Mucosa of rectum (tissue), 2 donors: ENCODE measurements at regions not wholly inside any gene's neighbourhood (a gene's known extent, or its start where the extent isn't known, plus 50 kb on each side); places are given as distances from the start of the nearest gene placed in this dataset.

ENCODE experiments used
- H3K27ac ChIP-seq, 2 donors: one replicate each; pipeline ENCODE4 v1.7.0; 2013; ENCODE audit warnings: inconsistent platforms in 2 of 2, low read depth in 2 of 2, low read length in 2 of 2
- H3K27me3 ChIP-seq, 2 donors: one replicate each; pipeline ENCODE4 v1.7.0; 2013; ENCODE audit warnings: low read length in 2 of 2; ENCODE audit not compliant: control insufficient read depth in 2 of 2, insufficient read depth in 2 of 2
- H3K36me3 ChIP-seq, 2 donors: one replicate each; pipeline ENCODE4 v1.7.0; 2013; ENCODE audit warnings: low read length in 2 of 2; ENCODE audit not compliant: control insufficient read depth in 2 of 2, insufficient read depth in 2 of 2
- H3K4me1 ChIP-seq, 2 donors: one replicate each; pipeline ENCODE4 v1.7.0; 2013; ENCODE audit warnings: low read length in 2 of 2, mild to moderate bottlenecking in 1 of 2; ENCODE audit not compliant: control insufficient read depth in 2 of 2, insufficient read depth in 2 of 2
- H3K4me3 ChIP-seq, 2 donors: one replicate each; pipeline ENCODE4 v1.7.0; 2013; ENCODE audit warnings: low read length in 2 of 2
- H3K9ac ChIP-seq, 2 donors: one replicate each; pipeline ENCODE4 v1.7.0; 2013; ENCODE audit warnings: low read length in 2 of 2, low read depth in 1 of 2, mild to moderate bottlenecking in 1 of 2
- H3K9me3 ChIP-seq, 2 donors: one replicate each; pipeline ENCODE4 v1.7.0; 2013; ENCODE audit warnings: low read length in 2 of 2; ENCODE audit not compliant: control insufficient read depth in 2 of 2
- donor health status: healthy.
- donor health status: Normal muscosa, but diverticular disease.

GRCh38 chr12:118746176-118746575 is 235.2 kb upstream of the SRRM4 start:
- Histone ChIP-seq H3K4me3 (no peak overlapping the region), H3K4me1 (no peaks in the 10 kb centered on the region), H3K9ac (no peak overlapping the region), H3K9me3 (no peaks in the 10 kb centered on the region), H3K36me3 (no peaks in the 10 kb centered on the region), H3K27me3 (no peaks in the 10 kb centered on the region), H3K27ac (no peak overlapping the region)

- Histone ChIP-seq H3K36me3 (no peaks in the 10 kb centered on the region), H3K27ac (no peak overlapping the region), H3K9me3 (peaks cover 0 to 3% of the 10 kb centered on the region in 2 donors), H3K4me1 (no peaks in the 10 kb centered on the region), H3K9ac (no peak overlapping the region), H3K27me3 (no peaks in the 10 kb centered on the region), H3K4me3 (no peak overlapping the region)
Observed at GRCh38 chr12:118746960-118747359, 234.4 kb upstream of the SRRM4 start.

DNA sequence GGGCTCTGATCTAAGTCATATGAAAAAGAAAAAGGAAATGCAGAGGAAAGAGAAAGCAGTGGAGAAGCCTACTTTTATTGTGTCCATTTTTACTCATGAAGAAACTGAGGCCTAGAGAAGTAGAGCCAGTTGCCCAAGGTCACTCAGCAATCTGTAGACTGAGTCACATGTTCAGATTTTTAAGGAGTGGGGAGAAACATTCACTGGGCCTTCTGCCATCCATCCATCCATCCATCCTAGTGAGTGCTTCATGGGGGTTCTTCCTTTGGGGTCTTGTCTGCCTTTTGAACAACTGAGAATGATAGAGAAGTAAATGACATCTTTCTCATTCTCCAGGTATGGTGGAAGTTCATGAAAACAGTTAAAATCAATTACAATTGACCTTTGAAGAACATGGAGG is 233.6 kb upstream of the SRRM4 start:
- H3K4me3 ChIP-seq = no peak overlapping the region
- no peak overlapping the region for H3K9ac ChIP-seq
- peaks cover 0 to 3% of the 10 kb centered on the region in 2 donors for H3K9me3 ChIP-seq
- H3K27ac ChIP-seq = no peak overlapping the region
- no peaks in the 10 kb centered on the region for H3K36me3 ChIP-seq
- H3K4me1 ChIP-seq = no peaks in the 10 kb centered on the region
- H3K27me3 ChIP-seq = no peaks in the 10 kb centered on the region

DNA sequence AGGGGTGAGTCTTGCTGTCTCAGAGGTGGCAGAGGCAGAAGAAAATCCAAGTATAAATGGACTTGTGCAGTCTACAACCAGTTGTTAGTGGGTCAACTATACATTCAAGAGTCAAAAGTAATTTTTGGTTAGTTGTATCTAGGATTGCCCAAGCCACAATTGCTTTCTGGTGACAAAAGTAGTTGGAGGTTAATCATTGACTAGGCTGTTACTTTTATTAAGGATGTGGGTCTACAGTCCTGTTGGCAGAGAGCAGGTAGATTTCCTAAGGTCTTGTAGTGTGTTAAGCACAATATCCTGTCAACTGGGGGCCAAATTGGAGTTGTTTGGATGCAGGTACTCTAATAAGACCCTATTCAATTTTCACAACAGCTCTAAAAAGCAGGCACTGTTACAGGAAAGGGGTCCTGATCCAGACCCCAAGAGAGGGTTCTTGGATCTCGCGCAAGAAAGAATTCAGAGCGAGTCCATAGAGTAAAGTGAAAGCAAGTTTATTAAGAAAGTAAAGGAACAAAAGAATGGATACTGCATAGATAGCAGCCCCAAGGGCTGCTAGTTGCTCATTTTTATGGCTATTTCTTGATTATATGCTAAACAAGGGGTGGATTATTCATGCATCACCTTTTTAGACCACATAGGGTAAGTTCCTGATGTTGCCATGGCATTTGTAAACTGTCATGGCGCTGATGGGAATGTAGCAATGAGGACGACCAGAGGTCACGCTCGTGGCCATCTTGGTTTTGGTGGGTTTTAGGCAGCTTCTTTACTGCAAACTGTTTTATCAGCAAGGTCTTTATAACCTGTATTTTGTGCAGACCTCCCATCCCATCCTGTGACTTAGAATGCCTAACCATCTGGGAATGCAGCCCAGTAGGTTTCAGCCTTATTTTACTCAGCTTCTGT is 232.6 kb upstream of the SRRM4 start:
- no peaks in the 10 kb centered on the region for H3K27me3 ChIP-seq
- no peaks in the 10 kb centered on the region for H3K36me3 ChIP-seq
- no peak overlapping the region for H3K4me3 ChIP-seq
- peaks cover 0 to 3% of the 10 kb centered on the region in 2 donors for H3K9me3 ChIP-seq
- H3K9ac ChIP-seq = no peak overlapping the region
- H3K27ac ChIP-seq = no peak overlapping the region
- no peaks in the 10 kb centered on the region for H3K4me1 ChIP-seq

- Histone ChIP-seq H3K27ac (no peak overlapping the region), H3K9me3 (peaks cover 0 to 3% of the 10 kb centered on the region in 2 donors), H3K27me3 (no peaks in the 10 kb centered on the region), H3K36me3 (no peaks in the 10 kb centered on the region), H3K4me1 (no peaks in the 10 kb centered on the region), H3K9ac (no peak overlapping the region), H3K4me3 (no peak overlapping the region)
Observed at GRCh38 chr12:118749646-118750045, 231.7 kb upstream of the SRRM4 start.

GRCh38 chr12:118750666-118751065 is 230.7 kb upstream of the SRRM4 start:
- Histone ChIP-seq H3K9me3 (peaks cover 0 to 3% of the 10 kb centered on the region in 2 donors), H3K4me1 (no peaks in the 10 kb centered on the region), H3K27me3 (no peaks in the 10 kb centered on the region), H3K9ac (no peak overlapping the region), H3K27ac (no peak overlapping the region), H3K4me3 (no peak overlapping the region), H3K36me3 (no peaks in the 10 kb centered on the region)

DNA sequence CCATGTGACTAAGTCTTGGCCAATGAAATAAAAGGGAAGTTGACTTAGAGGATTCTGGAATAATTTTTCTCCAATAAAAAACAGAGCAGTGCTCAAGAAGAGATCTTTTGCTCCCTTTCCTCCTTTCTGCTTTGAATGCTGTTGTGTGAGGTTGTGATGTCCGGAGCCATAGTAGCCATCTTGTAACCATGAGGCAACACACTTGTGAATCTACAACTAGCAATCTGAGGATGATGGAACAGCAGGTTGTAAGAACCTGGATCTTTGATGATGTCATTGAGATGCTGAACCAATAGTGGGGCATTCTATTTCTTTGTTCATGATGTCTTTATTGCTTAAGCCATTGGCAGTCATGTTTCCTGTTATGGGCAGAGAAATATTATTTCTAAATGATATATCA is 230.0 kb upstream of the SRRM4 start:
- no peak overlapping the region for H3K9ac ChIP-seq
- no peaks in the 10 kb centered on the region for H3K36me3 ChIP-seq
- H3K27ac ChIP-seq = no peak overlapping the region
- H3K4me3 ChIP-seq = no peak overlapping the region
- H3K27me3 ChIP-seq = no peaks in the 10 kb centered on the region
- H3K9me3 ChIP-seq = peaks cover 0 to 3% of the 10 kb centered on the region in 2 donors
- no peaks in the 10 kb centered on the region for H3K4me1 ChIP-seq

GRCh38 chr12:118760623-118761022 is 220.7 kb upstream of the SRRM4 start:
- Histone ChIP-seq H3K27me3 (no peaks in the 10 kb centered on the region), H3K9me3 (no peaks in the 10 kb centered on the region), H3K9ac (no peak overlapping the region), H3K27ac (no peak overlapping the region), H3K36me3 (no peaks in the 10 kb centered on the region), H3K4me3 (no peak overlapping the region), H3K4me1 (no peaks in the 10 kb centered on the region)

- Histone ChIP-seq H3K4me3 (no peak overlapping the region), H3K9me3 (no peaks in the 10 kb centered on the region), H3K27me3 (no peaks in the 10 kb centered on the region), H3K4me1 (no peaks in the 10 kb centered on the region), H3K27ac (no peak overlapping the region), H3K36me3 (no peaks in the 10 kb centered on the region), H3K9ac (no peak overlapping the region)
Observed at GRCh38 chr12:118763234-118763633, 218.1 kb upstream of the SRRM4 start.

DNA sequence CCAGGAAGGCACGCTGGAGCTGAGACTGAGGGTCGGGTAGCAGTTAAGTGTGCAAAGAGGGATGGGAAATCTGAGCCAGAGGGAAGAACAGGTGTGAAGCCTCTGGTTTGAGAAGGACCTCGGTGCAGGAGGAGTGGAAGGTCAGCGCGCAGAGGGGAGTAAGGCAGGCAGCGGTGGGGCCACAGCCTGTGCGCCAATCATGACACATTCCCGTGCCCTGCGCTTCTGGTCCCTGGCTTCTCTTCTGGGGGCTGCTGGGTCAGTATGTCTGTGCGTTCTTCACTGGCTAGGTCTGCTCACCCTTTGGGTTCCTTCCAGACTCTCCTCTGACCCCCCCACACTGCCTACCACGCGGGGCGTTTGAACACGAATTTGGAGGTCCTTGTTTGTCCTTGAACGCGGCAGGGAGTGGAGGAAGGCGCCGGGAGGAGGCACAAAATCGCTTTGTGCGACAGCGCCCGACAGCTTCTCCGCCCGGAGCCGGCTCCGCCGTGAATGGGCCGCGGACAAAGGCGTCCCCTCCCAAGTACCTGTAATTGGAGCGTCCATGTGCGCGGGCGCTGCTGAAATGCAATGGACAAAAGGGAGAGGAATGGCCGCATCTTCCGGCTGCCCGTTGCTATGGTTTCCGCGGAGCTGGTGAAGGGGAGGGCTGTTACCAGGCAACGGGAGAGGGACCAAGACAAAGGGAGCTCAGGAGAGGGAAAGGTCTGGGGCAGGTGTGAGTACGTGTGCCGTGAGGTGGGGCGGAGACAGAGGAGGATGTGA is 207.2 kb upstream of the SRRM4 start:
- Histone ChIP-seq H3K27ac (no peak overlapping the region), H3K4me1 (no peaks in the 10 kb centered on the region), H3K36me3 (no peaks in the 10 kb centered on the region), H3K4me3 (no peak overlapping the region), H3K9me3 (no peaks in the 10 kb centered on the region), H3K9ac (no peak overlapping the region), H3K27me3 (peaks cover 0 to 3% of the 10 kb centered on the region in 2 donors)
